NCI-H2107 (cell line): ENCODE measurements at regions not wholly inside any gene's neighbourhood (a gene's known extent, or its start where the extent isn't known, plus 50 kb on each side); places are given as distances from the start of the nearest gene placed in this dataset.
"Not testable (repeated sequence)": the region's sequence is repeated elsewhere in the genome, so short reads cannot be mapped to it uniquely, and the experiment has no call there.

Experiments
- DNase-seq: peaks from one replicate; lab custom pipeline; 2025; lab: John Stamatoyannopoulos, UW

GRCh38 chr6:13874191-13874549 is 50.6 kb upstream of the RNF182 start:
- no peak for DNase-seq

GRCh38 chr6:13873288-13874190 is 51.2 kb upstream of the RNF182 start:
- DNase-seq = peak; percentile 29

GRCh38 chr6:13872681-13873080 is 52.1 kb upstream of the RNF182 start:
- DNase-seq = no peak

GRCh38 chr6:13872006-13872405 is 52.7 kb upstream of the RNF182 start:
- not testable (repeated sequence) for DNase-seq

GRCh38 chr6:13870214-13870830 is 54.4 kb upstream of the RNF182 start:
- no peak for DNase-seq

GRCh38 chr6:13868236-13868635 is 53.9 kb upstream of the MCUR1 start:
- DNase-seq = no peak

GRCh38 chr6:13866301-13866700 is 51.9 kb upstream of the MCUR1 start:
- DNase-seq = no peak

- no peak for DNase-seq
Measured at GRCh38 chr6:13865141-13865540, 50.8 kb upstream of the MCUR1 start.

- DNase-seq = not testable (repeated sequence)
Measured at GRCh38 chr6:13864669-13865068, 50.3 kb upstream of the MCUR1 start.
